ENCODE measurements at regions not wholly inside any gene's neighbourhood (a gene's known extent, or its start where the extent isn't known, plus 50 kb on each side); places are given as distances from the start of the nearest gene placed in this dataset.

DNA sequence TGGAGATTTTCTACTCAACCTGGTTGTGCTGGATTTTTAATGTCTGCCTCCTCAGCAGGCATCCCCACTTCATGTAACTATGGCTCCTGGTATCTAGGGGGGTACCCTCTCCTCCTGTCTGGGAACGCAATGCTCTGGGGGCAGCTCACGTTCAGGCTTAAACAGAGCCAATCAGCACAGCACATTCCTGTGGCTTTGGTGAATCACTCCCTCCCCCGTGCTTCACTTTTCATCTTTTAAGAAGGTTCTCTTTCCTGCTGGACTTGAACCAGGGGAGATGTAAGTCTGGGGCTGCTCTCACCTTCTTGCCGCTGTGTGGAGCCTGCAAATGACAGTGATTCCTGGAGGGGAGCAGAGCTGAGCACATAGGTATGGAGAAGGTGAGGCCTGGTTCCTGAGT, 101.2 kb downstream of the MSX2 start:
- TF ChIP-seq, protein P1, sequence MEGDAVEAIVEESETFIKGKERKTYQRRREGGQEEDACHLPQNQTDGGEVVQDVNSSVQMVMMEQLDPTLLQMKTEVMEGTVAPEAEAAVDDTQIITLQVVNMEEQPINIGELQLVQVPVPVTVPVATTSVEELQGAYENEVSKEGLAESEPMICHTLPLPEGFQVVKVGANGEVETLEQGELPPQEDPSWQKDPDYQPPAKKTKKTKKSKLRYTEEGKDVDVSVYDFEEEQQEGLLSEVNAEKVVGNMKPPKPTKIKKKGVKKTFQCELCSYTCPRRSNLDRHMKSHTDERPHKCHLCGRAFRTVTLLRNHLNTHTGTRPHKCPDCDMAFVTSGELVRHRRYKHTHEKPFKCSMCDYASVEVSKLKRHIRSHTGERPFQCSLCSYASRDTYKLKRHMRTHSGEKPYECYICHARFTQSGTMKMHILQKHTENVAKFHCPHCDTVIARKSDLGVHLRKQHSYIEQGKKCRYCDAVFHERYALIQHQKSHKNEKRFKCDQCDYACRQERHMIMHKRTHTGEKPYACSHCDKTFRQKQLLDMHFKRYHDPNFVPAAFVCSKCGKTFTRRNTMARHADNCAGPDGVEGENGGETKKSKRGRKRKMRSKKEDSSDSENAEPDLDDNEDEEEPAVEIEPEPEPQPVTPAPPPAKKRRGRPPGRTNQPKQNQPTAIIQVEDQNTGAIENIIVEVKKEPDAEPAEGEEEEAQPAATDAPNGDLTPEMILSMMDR (IDR thresholded peaks at IDR 0.05; ENCODE audit: low read depth, low read length, poor library complexity, severe bottlenecking), result no peak
- no peak for TF ChIP-seq EZH2phosphoT487 (IDR thresholded peaks at IDR 0.05; ENCODE audit: borderline replicate concordance, low read length)

All from DOHH2 (cell line).